NCI-H1930 (cell line): ENCODE measurements at regions not wholly inside any gene's neighbourhood (a gene's known extent, or its start where the extent isn't known, plus 50 kb on each side); places are given as distances from the start of the nearest gene placed in this dataset.

Experiments used
- DNase-seq, 2 experiments: peaks; one replicate each; lab custom pipeline; 2025; lab: John Stamatoyannopoulos, UW

- no peak for DNase-seq
Measured at GRCh38 chr5:8320244-8320643, 451.3 kb downstream of the MTRR start.

- no peak for DNase-seq
Measured at GRCh38 chr5:8321272-8321671, 452.3 kb downstream of the MTRR start.

- no peak for DNase-seq
Measured at GRCh38 chr5:8322484-8322883, 453.5 kb downstream of the MTRR start.

GRCh38 chr5:8327016-8327415, 458.1 kb downstream of the MTRR start:
- DNase-seq: no peak

- no peak for DNase-seq
Measured at GRCh38 chr5:8329773-8330172, 460.8 kb downstream of the MTRR start.

GRCh38 chr5:8332666-8333445, 463.9 kb downstream of the MTRR start:
- DNase-seq: no peak

GRCh38 chr5:8333485-8333884, 464.5 kb downstream of the MTRR start:
- DNase-seq: no peak

GRCh38 chr5:8333977-8334376, 465.0 kb downstream of the MTRR start:
- DNase-seq: no peak

- DNase-seq: no peak
Measured at GRCh38 chr5:8340261-8340660, 471.3 kb downstream of the MTRR start.

GRCh38 chr5:8340739-8341344, 471.9 kb downstream of the MTRR start:
- DNase-seq: no peak

GRCh38 chr5:8341406-8341805, 472.5 kb downstream of the MTRR start:
- no peak for DNase-seq

- DNase-seq: no peak
Measured at GRCh38 chr5:8347984-8348383, 479.0 kb downstream of the MTRR start.

- no peak for DNase-seq
Measured at GRCh38 chr5:8349855-8350254, 480.9 kb downstream of the MTRR start.

GRCh38 chr5:8350644-8351339, 481.8 kb downstream of the MTRR start:
- DNase-seq: no peak

- DNase-seq: no peak
Measured at GRCh38 chr5:8355981-8356380, 487.0 kb downstream of the MTRR start.

GRCh38 chr5:8360012-8360411, 491.1 kb downstream of the MTRR start:
- no peak for DNase-seq

GRCh38 chr5:8362495-8362894, 493.5 kb downstream of the MTRR start:
- DNase-seq: no peak

GRCh38 chr5:8363138-8363537, 494.2 kb downstream of the MTRR start:
- no peak for DNase-seq

GRCh38 chr5:8366266-8366665, 497.3 kb downstream of the MTRR start:
- no peak for DNase-seq

GRCh38 chr5:8376478-8376877, 507.5 kb downstream of the MTRR start:
- DNase-seq: no peak

GRCh38 chr5:8381972-8382371, 513.0 kb downstream of the MTRR start:
- DNase-seq: no peak

GRCh38 chr5:8382456-8382855, 513.5 kb downstream of the MTRR start:
- no peak for DNase-seq

- no peak for DNase-seq
Measured at GRCh38 chr5:8383616-8384015, 514.7 kb downstream of the MTRR start.
